NCI-H2081 treated with DMSO at 0.1 percent for 48 hours (cell line): ENCODE measurements at regions not wholly inside any gene's neighbourhood (a gene's known extent, or its start where the extent isn't known, plus 50 kb on each side); places are given as distances from the start of the nearest gene placed in this dataset.

Experiments
- DNase-seq: peaks from one replicate; lab custom pipeline; 2025; lab: John Stamatoyannopoulos, UW

- DNase-seq = no peak
Measured at GRCh38 chr6:28737750-28738395, 185.9 kb downstream of the TRIM27 start.

GRCh38 chr6:28738396-28738765 is 185.4 kb downstream of the TRIM27 start:
- no peak for DNase-seq

- DNase-seq = no peak
Measured at GRCh38 chr6:28741363-28741762, 182.4 kb downstream of the TRIM27 start.

DNA sequence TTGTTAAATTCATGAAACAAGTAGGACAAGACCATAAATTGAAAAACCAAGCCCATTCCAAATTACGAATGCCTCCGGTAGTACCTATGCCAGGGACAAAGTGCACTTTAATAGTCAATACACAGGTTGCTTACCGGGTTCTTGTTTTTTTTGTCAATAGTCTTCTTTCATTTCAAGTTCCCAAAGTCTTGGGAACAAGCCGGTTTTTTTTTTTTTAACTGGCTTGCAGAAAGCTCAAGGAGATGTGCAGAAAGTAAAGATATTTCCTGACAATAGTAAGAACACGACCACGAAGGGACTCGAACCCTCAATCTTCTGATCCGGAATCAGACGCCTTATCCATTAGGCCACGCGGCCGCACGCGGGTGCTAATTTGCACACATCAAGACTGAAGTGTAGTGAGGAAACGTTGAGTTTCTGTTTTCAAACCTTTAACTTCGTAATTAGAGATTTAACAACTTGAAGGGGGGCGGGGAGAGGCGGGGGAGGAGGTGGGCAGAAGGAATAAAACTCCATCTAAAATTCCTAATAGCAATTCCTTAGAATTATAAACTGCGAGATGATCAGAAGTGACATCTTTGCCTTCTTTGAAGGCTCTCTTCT is 181.0 kb downstream of the TRIM27 start:
- no peak for DNase-seq

DNA sequence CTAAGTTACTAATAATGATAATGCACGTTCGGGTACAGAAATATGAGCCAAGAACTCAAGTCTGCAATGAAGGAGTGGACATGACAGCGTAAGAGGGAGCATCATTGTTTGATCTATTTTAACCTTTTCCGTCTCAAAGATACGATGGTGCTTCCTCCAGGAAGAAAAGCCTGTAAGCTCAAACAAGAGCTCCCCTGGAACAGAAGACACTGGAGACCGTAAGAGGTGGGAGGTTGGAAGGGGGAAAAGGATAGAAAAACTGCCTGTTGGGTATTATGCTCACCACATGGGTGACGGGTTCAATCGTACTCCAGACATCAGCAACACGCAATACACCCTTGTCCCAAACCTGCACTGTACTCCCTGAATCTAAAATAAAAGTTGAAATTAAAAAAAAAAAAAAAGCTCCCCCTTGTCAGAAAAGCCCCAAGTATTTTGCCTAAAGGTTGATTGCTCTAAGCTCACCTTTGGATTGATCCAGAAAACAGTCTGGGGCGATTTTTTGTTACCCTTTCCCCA is 180.5 kb downstream of the TRIM27 start:
- no peak for DNase-seq

DNA sequence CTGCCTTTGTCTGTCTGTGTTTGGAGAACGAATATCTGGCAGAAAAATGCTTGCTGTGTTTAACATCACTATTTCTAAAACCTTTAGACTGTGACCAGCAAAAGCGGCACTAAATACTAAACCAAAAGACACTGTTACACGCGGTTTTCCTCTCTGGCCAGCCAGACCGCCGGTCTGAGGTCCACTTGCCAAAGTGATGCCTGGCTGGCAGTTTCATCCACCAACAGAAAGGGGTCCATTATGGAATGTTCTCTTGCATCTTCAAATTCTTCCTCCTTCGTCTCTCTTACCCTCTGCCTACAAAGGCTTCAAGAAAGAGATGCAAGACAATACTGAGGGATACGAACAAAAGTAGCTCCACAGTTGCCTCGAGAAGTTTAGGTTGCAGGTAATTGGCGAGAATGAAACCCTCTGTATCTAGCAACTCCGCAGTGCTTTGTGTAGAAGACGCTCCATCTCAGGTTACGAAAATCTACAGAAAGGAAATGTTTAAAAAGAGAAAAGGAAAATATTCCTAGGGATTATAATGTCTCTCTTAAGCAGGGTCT is 176.6 kb downstream of the TRIM27 start:
- no peak for DNase-seq

DNA sequence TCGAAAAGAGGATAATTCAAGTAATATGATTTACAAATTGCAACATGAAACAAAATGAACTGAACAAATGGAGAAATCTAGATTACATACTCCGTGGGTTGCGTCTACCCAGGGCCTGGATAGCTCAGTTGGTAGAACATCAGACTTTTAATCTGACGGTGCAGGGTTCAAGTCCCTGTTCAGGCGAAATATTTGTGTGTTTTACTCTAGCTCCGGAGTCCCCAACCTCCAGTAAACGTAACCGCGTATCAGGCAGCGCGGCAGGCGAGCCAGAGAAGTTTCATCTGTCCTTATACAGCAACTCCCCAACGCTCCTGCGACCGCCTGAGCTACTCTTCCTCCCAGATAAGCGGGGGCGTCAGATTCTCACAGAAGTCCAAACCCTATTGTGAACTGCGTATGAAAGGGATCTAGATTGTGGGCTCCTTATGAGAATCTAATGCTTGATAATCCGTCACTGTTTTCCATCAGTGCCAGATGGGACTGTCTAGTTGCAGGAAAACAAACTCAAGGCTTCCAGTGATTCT is 176.1 kb downstream of the TRIM27 start:
- no peak for DNase-seq

GRCh38 chr6:28748192-28748591 is 175.6 kb downstream of the TRIM27 start:
- DNase-seq = no peak

- no peak for DNase-seq
Measured at GRCh38 chr6:28750926-28751458, 172.8 kb downstream of the TRIM27 start.

GRCh38 chr6:28751514-28751913 is 172.3 kb downstream of the TRIM27 start:
- DNase-seq = no peak

- no peak for DNase-seq
Measured at GRCh38 chr6:28751963-28752350, 171.8 kb downstream of the TRIM27 start.

DNA sequence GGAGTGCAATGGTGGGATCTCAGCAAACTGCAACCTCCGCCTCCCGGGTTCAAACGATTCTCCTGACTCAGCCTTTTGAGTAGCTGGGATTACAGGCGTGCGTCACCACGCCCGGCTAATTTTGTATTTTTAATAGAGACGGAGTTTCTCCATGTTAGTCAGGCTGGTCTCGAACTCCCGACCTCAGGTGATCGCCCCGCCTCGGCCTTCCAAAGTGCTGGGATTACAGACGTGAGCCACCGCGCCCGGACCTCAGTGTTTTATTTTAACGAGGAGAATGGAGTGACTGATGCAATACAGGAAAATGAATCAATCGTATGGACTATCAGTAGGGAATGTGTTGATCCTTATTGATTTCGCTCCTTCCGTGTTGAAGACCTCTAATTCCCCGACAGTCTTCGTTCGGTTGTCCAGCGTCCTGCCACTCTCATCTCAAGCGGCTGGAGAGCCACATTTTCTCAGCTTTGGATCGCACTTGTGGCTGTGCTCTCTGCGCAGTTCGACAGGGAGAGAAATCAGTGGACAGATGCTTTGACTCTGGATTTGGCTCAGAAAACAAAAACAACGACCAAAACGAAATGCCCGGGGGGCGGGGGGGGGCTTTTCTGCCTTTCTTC is 166.2 kb downstream of the TRIM27 start:
- no peak for DNase-seq

GRCh38 chr6:28758046-28758817 is 165.6 kb downstream of the TRIM27 start:
- no peak for DNase-seq

GRCh38 chr6:28758818-28759235 is 165.0 kb downstream of the TRIM27 start:
- DNase-seq = no peak

DNA sequence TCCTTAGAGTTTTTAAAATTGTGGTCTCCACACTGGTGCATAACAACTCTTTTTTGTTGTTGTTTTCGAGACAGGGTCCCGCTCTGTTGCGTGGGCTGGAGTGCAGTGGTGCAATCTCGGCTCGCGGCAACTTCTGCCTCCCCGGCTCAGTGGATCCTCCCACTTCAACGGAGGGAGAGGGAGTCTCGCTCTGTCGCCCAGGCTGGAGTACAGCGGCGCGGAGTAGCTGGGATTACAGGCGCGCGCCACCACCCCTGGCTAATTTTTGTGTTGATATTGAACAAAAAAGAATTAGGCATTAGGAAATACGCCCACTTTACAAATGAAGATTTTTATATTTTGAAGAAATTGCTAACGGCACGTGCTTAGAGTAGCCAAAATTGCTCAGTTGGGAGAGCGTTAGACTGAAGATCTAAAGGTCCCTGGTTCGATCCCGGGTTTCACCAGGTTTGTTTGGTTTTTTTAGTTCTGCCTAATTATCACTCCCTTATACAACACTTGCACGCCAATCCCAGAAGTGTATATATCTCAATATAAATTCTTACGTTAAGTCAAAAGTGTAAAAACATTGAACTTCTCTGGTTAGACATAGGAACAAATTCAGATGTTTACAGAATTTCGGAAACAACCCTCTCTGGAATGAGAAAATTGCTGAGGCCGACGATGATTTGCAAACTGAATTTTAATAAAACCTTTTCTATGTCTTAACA is 159.6 kb downstream of the TRIM27 start:
- no peak for DNase-seq

GRCh38 chr6:28764761-28765282 is 159.0 kb downstream of the TRIM27 start:
- no peak for DNase-seq

DNA sequence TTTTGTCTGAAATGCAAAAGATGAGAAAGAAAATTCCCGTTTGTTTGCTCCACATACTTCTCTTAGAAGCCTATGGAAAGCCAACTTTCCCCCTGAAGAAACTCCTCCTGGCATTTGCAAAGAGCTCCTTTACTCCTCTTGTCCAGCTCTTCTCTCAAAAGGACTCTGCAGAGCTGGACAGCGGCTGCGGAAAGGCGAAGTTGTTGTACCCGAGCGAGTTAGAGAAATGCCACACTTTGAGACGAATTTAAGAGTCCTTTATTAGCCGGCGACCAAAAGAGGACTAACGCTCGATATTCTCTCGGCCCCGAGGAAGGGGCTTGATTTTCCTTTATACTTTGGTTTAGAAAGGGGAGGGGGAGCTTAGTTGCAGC is 157.8 kb downstream of the TRIM27 start:
- DNase-seq = no peak

GRCh38 chr6:28766426-28766825 is 157.4 kb downstream of the TRIM27 start:
- no peak for DNase-seq

DNA sequence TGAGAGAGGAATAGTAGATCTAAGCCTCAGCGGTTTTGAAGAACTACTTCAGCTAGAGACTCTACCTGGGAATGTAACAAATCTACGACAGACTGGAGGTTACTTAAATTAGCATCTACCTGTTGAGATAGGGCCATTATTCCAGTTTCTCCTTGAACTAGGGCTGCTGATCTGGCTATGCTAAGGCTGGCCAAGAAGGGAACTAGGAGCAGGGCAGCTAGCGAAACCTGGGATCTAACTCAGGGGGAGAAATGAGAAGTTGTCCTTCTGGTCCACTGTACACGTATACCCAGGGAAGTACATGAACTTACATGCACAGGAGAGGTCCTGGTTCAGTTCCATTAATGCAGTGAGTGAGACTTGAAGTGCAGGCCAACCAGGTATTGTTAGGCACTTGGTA is 156.7 kb downstream of the TRIM27 start:
- DNase-seq = no peak

- DNase-seq = no peak
Measured at GRCh38 chr6:28767691-28768090, 156.1 kb downstream of the TRIM27 start.
